ENCODE measurements at regions not wholly inside any gene's neighbourhood (a gene's known extent, or its start where the extent isn't known, plus 50 kb on each side); places are given as distances from the start of the nearest gene placed in this dataset.
"Not testable (repeated sequence)": the region's sequence is repeated elsewhere in the genome, so short reads cannot be mapped to it uniquely, and the experiment has no call there.

DNA sequence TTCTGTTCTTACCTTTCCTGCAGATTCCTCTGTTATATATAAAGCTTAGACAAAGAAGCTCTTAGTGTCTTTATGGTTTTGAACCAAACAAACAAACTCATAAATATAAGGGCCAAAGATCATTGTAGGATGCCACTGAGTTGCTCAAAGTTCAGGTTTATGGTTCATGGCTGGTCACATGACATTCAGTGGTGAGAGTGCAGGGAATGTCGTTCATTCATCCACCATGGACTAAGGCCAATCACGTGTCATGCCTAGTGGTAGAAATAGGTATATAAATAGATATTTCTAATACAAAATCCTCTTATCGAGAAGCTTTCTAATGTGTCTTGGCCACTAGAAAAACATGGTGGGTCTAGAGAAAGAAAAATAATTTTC lies 119.4 kb downstream of the GATA3 start:
- no peak for DNase-seq

DNA sequence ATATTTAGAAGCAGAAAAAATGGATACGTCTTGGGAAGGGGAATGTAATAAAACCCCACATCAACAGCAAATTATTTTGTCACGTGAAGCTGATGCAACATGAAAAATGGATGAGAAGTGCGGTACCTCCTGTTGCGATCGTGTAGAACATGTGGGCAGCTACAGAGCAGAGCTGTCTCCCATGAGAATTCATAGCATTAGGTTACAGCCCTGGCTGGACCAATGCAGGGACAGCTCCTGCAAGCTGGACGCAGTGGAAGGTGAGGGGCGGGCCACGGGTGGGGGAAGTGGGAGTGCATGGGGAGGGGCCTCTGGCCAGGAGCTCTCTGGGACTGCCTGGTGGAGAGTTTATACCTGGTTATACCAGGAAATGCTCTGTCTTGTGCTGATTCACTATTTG lies 120.3 kb downstream of the GATA3 start:
- no peak for DNase-seq

DNA sequence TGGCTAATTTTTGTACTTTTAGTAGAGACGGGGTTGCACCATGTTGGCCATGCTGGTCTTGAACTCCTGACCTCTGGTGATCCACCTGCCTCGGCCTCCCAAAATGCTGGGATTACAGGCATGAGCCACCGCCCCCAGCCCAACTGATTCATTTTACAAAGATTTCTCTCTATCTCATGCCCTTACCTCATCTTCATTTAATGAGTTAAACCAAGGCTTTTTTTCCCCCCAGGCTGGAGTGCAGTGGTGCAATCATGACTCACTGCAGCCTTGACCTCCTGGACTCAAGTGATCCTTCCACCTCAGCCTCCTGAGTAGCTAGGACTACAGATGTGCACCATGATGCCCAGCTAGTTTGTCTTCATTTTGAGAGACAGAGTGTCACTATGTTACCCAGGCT lies 123.0 kb downstream of the GATA3 start:
- not testable (repeated sequence) for DNase-seq

DNA sequence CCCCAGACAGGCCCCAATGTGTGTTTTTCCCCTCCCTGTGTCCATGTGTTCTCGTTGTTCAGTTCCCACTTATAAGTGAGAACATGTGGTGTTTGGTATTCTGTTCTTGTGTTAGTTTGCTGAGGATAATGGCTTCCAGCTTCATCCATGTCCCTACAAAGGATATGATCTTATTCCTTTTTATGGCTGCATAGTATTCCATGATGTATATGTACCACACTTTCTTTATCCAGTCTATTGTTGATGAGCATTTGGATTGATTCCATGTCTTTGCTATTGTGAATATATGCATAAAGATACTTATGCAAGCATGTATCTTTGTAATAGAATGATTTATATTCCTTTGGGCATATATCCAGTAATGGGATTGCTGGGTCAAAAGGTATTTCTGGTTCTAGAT lies 125.3 kb downstream of the GATA3 start:
- not testable (repeated sequence) for DNase-seq

DNA sequence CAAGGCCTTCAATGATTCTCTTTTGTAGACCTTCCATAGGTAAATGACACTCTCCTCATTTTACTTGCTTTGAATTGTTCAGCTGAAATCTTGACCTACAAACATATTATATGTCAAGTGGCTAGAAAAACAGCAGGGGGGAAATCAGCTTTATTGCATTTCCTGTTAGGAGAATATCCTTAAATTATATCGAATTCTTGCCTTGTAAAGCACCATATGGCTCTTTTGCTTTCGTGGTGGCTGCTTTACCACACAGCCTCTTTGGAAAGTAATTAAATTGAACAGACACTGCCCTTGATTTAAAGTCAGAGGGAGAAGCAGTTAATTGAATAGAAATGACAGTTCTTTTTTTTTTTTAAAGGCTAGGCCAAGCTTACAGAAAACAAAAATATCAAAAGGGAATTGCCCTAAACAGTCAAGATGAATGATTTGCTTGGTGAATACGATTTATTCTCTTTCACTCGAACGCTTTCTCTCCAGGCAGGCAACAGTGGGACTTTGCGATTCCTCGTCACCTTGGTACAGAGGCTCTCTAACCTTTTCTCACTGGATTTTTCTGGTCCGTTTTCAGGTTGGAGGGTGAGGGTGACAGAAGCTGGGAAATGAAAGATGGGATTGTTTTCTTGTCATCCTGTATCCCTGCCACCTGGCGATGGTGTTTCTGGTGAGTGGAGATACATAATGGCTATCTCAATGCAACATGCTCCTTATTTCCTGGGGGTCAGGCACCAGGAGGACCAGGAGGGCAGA lies 126.0 kb downstream of the GATA3 start:
- DNase-seq: no peak

DNA sequence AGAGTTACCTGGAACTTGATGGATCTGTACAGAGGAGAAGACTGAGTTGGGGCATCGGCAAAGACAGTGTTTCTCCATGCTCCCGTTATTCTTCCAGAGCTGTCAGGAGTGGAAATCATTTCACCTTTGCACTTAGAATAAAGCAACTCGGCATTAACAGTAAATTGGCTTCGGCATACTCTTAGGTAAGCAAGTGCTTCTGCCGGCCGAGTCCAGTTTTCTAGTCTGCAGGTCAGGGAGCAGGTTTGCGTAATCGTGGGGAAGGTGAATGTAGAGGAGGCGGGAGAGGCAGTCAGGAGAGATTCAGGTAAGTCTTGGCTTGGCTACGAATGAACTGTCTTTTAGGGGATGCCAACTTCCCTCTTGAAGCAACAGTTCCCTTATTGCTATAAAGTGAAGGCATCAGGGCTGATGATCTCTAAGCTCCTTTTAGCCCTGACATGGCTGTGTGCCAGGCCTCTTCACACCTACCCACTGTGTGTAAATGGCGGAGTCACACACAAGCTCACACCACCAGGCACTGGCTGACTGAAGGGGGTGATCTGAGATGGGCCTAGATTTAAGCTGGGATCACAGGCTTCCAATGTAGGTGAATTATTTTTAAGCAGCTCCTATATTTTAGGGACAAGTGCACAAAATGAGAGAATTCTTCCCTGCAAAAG lies 127.1 kb downstream of the GATA3 start:
- no peak for DNase-seq

DNA sequence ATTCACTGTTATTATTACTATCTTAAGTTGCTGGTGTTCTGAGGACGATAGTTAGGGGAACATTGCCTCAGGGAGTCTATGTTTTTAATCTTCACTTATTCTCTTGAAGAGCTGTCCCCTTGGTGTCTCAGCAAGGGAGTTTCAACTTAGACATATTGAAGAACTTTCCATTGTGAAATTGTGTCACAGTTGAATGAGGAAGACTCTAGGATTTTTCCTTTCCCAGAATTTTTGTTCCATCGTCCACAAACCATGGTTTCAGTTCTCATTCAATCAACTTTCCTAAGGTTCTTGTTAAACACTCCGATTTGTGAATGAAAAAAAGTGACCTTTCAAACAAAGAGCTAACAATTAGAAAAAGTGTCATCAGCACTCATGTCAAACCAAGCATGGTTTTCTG lies 128.3 kb downstream of the GATA3 start:
- DNase-seq: no peak

DNA sequence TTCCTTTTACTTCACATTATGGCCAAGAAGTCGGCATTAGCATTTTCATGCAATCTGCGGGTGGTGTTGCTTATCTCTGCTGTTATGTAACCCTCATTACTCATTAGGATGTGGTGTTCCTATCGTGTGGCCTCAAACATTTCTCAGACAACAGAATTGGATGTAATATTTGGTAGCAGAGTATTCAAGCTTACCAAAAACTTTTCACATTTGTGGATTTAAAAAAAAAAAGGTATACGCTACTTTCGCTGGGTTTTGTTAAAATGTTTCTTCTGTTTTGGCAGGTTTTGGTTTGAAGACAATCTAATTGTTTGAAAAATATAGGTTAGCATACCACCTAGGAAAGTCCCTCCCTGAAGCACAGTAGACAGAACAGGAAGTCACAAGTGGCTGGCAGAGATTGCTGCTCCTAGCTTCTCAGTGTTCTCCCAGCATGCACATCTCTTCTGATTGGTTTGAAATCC lies 128.8 kb downstream of the GATA3 start:
- peak; percentile 78 for DNase-seq

DNA sequence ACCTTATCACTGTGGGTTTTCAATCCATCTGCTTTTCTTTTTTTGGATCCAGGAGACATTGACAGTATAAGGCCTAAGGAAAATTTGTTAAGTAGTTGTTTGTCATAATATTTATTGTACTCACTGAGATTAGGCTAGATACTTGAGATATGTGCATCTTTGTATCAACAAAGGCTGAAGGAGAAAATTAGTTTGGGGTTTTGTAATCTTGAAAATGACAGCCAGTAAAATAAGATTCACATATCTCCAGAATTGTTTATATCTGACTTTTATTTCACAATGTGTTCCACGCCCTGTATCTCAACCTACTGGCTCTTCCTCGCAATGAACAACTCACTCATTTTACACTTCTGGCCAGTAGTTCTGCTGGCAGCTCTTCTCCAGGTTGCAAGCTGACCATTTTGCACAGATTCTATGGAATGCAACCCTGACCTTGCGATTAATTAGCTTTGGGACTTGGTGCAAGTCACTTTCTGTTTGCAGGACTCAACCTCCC lies 132.7 kb downstream of the GATA3 start:
- no peak for DNase-seq

DNA sequence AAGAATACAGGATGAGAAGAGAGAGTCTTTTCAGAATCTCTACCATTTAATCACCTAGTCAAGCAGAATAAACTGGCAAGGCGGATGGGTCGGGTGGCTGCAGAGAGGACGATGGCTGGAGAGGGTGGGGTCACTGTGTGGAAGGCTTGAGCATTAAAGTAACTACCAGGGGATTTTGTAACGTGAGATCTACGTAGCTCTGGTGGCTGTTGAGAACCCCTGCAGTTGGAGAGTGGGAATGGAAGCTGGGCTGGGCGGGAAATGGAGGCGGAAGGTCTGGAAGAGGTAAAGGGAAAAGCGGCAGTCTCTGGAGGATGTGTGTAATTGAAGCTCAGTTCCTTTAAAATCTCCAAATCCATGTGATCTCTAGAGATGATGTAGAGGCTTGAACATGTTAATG lies 135.0 kb downstream of the GATA3 start:
- no peak for DNase-seq

DNA sequence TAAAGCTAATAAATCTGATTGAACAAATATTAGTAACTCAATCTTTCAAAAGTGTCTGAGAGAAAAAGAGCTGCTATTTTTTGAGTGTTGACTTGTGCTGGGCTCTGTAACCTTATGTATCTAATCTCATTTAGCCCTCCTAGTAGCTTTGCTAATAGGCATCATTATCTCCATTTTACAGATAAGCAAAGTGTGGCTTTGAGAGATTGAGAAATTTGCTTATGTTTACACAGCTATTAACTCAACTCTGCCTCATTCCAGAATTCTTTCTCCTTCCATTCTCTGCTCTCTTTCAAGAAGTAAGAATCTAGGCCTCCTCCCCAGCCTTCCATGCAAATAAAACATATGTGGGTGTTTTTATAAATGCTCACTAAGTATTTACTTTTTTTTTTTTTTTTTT lies 137.8 kb downstream of the GATA3 start:
- DNase-seq: no peak

DNA sequence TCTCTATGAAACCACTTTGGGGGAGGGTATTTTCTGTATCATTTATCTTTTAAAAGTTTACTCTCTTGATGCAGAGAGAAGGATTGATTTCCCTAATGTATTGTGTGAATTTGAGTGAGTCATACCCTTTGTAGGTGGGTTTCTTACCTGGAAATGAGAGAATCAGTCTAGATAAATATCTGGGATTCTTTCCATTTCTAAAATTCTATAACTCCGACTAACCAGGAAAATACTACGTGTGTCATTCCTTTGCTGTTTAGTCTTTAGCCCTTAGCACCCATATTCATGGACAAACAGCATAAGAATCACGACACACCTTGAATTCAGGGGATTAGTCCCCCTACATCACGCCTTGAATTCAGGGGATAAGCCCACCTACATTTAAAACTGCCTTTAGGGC lies 139.1 kb downstream of the GATA3 start:
- DNase-seq: no peak

DNA sequence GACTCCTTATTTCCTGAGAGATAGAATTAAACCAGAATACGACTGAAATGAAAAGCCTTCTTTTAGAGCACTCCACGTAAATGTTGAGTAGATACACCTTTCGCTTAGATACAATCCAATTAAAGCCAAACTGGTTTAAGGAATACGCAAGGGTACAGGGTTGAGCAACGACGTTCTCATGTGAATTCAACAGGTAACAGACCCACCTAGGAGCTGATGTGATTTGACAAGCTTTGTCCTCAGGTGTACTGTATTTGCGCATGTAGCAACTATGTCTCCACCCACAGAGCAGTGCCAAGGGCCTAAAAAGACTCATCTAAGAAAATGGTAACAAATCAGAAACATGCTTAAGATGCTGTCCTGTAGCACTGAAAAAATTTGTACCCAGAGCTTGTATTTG lies 139.6 kb downstream of the GATA3 start:
- no peak for DNase-seq

DNA sequence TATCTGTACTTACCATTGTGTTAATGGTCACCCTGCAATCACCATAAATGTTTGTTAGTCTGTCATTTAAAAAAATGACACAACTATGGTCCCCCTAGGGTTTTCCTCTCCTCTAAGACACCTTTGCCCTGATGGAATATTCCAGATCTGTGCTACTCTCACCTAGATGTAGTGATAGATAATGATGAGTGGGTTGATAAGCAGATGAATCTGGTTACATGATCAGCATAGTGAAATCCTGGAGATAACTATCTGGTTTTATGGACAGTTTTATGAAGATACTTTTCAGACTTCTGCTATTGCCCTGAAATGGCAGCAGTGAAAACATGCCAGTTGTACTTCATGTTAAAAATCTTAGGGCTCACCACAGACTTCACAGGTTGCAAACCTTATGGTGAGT lies 152.4 kb downstream of the GATA3 start:
- DNase-seq: no peak

DNA sequence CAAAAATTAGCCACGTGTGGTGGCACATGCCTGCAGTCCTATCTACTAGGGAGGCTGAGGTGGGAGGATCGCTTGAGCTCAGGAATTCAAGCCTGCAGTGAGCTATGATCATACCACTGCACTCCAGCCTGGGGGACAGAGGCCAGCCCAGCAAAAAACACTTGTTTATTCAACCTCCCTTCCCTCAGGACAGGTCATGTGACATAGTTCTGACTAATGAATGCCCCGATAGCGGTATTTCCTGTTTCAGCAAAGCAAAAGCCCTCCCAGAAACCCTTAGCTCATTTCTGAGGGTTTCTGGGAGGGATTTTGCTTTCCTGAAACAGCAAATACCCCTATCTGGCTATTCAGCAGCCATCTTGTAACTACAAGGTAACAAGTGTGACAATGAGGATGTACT lies 157.1 kb downstream of the GATA3 start:
- DNase-seq: no peak

DNA sequence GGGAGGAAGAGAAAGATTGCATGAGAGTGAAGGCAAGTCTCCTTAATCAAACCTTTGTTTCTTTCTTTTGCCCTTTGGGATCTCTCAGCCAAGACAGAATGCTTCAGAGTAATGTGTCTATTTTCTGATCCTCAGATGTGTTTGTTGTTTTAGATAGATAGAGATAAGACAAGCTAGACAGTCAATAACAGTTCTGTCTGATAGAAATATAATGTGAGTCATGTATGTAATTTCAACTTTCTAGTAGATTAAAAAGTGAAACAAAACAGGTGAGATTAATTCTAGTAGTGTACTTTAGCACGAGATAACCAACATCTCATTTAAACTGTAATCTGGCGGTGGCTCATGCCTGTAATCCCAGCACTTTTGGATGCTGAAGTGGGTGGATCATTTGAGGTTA lies 159.2 kb downstream of the GATA3 start:
- DNase-seq: no peak

DNA sequence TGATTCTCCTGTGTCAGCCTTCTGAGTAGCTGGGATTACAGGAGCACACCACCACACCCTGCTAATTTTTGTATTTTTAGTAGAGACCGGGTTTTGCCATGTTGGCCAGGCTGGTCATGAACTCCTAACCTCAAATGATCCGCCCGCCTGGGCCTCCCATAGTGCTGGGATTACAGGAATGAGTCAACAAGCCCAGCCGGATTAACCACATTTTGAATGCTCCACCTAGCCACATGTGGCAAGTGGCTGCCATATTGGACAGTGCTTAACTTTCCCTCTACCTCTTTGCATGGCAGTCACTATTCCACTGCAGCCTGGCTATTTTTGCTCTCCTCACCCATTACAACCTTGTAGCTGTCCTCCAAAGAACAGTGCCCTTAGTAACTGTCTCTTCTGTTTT lies 160.1 kb downstream of the GATA3 start:
- DNase-seq: no peak

DNA sequence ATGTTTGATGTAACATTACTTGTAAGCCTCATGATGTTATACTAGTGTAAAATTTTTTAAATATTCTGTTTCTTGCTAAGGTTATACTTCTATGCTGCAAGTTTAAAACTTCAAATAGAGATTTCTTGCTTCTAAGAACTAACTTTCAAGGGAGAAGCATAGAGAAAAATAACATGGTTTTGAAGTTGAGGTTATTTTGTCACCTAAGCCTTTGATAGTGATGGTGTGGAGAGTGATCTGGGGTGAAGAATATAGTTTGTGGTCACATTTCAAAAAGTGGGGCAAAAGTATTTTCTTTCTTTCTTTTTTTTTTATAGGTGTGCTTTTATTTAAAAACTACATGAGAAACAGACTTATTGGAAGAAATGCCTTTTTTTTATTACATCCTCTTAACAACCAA lies 162.4 kb downstream of the GATA3 start:
- peak; percentile 28 for DNase-seq

DNA sequence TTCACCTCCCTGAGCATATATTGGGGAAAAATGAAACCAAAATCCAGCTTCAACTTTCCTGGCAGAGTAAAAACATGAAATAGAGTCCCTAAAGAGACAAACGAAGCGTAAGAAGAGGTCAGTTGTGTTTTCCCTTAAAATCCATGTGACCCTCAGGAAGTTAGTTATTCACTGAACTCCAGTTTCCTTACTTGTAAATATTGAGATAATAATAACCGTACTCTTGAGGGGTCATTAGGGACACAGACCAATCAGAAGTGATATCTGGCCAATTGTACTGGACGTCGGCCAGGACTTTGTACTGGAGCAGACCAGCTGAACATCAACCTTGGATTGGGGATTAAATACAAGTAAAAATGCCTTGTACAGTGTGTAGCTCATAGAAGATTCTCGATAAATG lies 167.0 kb downstream of the GATA3 start:
- DNase-seq: no peak

DNA sequence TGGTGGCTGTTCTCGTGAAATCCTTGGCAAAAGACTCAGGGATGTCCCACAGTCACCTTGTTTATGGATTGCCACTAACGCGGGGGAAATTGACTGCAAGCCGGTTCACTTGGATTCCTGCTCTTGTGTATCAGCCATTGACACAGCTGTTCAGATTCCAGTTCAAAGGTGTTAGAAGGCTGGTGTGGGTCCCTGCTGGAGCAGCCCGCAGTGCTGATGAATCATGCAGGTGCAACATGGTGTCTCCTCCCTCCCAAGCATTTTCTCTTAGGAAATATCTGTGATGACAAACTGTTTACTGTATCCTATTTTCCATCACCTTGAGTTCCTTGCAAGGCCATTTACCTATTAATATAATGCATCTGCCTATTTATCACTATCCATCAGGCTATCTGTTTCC lies 170.1 kb downstream of the GATA3 start:
- no peak for DNase-seq

DNA sequence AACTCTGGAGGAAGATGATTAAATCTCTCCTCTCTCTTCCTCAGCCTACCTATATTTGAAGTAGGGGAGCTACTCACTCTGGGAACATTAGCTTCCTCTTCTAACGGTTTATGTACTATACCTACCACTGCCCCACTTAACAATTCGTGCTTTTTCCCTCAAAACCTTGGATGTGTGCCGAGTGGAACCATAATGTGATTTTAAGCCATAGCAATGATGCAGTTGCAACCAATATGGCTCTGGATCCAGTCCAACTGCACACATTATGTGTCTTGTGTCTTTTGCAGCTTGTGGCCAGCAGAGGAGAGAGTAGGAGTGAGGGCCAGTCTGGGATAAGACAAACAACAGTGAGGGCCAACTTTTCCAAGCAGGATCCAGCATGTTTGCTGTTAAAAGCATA lies 170.7 kb downstream of the GATA3 start:
- DNase-seq: no peak

DNA sequence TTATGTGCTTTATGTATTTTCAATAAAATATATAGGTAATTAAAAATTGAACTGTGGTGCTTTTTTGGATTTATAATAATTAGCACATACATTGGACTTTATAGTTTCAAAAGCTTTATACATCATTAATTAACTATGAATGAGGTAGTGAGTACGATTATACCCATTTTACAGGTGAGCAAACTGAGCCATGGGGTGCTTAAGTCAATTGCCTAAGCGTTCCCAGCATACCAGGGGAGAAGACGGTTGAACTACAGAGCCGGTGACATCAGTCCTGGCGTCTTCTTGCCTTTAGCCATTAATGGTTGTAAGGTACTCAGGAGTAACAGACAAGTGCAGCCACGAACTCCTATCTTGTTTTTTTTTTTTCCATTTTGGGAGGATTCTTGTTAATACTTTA lies 172.8 kb downstream of the GATA3 start:
- DNase-seq: no peak

DNA sequence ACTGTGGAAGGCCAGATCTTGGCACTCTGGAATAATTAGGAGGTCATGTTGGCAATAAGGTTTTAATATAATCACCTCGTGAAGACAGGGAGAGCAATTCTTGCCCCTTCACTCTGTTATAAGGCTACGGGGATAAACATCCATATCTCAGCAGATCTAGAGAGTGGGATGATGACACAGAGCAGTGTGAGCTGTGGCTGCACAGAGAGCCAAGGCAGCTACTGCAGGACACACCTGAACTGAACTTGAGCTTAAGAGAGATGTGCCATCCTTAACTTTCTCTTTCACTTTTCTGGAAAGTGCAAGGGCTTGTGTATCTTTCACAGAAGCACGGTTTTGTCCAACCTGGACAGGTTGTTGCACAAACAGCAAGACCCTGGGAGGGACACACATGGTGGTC lies 174.7 kb downstream of the GATA3 start:
- DNase-seq: no peak

DNA sequence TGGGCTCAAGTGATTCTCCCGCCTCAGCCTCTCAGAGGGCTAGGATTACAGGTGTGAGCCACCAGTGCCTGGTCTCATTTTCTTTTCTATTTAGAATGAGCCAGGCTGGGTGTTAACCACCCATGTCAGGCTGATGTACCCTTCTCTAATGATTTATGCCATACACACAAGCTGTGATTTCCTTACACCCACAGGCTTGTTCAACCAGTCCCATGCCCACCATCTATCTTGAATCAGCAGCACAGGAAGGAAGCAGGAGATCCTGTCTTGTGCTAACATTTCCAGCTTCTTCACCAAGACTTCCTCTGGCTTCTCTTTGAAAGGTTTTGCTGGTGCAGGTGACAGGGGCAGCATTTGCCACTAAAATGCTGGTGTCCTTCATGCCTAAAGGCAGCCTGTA lies 176.4 kb downstream of the GATA3 start:
- no peak for DNase-seq

DNA sequence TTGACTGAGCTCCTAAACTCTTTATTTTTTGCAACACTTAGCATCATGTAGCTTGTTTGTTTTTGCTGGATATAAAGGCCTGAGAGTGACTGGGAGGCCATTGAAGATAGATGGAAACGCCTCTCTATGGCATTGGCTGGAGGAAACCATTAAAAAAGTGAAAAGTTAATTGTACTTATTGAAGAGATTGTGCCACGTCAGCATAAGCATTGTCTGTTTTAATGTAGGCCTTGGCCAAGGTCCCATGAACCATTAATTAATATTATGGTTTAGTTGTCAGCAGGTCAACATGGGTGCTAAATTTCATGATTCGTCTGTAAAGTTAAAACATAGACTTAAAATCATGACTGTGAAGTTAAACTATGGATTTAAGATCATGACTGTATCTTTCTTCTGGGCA lies 178.6 kb downstream of the GATA3 start:
- DNase-seq: no peak
